ENCODE measurements at regions not wholly inside any gene's neighbourhood (a gene's known extent, or its start where the extent isn't known, plus 50 kb on each side); places are given as distances from the start of the nearest gene placed in this dataset.

- no peak for DNase-seq (ENCODE audit: low spot score)
These were observed 61.4 kb downstream of the TM2D3 start for GRCh38 chr15:101590785-101591184.

- no peak for DNase-seq (ENCODE audit: low spot score)
These were observed 68.9 kb downstream of the TM2D3 start for GRCh38 chr15:101583284-101583683.

GRCh38 chr15:101580431-101580830, 71.8 kb downstream of the TM2D3 start:
- no peak for DNase-seq (ENCODE audit: low spot score)

- no peak for DNase-seq (ENCODE audit: low spot score)
These were observed 72.5 kb downstream of the TM2D3 start for GRCh38 chr15:101579631-101580163.

GRCh38 chr15:101578443-101578894, 73.7 kb downstream of the TM2D3 start:
- peak; percentile 22 for DNase-seq (ENCODE audit: low spot score)

- no peak for DNase-seq (ENCODE audit: low spot score)
These were observed 78.2 kb downstream of the TM2D3 start for GRCh38 chr15:101573951-101574350.

GRCh38 chr15:101570241-101570640, 80.7 kb upstream of the PCSK6 start:
- DNase-seq (ENCODE audit: low spot score), result no peak

GRCh38 chr15:101568821-101569555, 79.5 kb upstream of the PCSK6 start:
- DNase-seq (ENCODE audit: low spot score), result no peak

- DNase-seq (ENCODE audit: low spot score), result no peak
These were observed 78.8 kb upstream of the PCSK6 start for GRCh38 chr15:101568309-101568708.

GRCh38 chr15:101566748-101567488, 77.4 kb upstream of the PCSK6 start:
- no peak for DNase-seq (ENCODE audit: low spot score)

- no peak for DNase-seq (ENCODE audit: low spot score)
These were observed 75.9 kb upstream of the PCSK6 start for GRCh38 chr15:101565377-101565776.

GRCh38 chr15:101563176-101563796, 73.8 kb upstream of the PCSK6 start:
- no peak for DNase-seq (ENCODE audit: low spot score)

- DNase-seq (ENCODE audit: low spot score), result no peak
These were observed 73.0 kb upstream of the PCSK6 start for GRCh38 chr15:101562428-101563059.

- no peak for DNase-seq (ENCODE audit: low spot score)
These were observed 72.0 kb upstream of the PCSK6 start for GRCh38 chr15:101561584-101561906.

GRCh38 chr15:101560722-101561583, 71.4 kb upstream of the PCSK6 start:
- no peak for DNase-seq (ENCODE audit: low spot score)

GRCh38 chr15:101559952-101560351, 70.4 kb upstream of the PCSK6 start:
- peak; percentile 46 for DNase-seq (ENCODE audit: low spot score)

- DNase-seq (ENCODE audit: low spot score), result no peak
These were observed 68.9 kb upstream of the PCSK6 start for GRCh38 chr15:101558221-101558941.

- DNase-seq (ENCODE audit: low spot score), result no peak
These were observed 66.8 kb upstream of the PCSK6 start for GRCh38 chr15:101556273-101556672.

GRCh38 chr15:101554115-101554915, 64.8 kb upstream of the PCSK6 start:
- DNase-seq (ENCODE audit: low spot score), result no peak

Measured in NAMALWA (cell line).